AG10803 (cell line): ENCODE measurements at regions not wholly inside any gene's neighbourhood (a gene's known extent, or its start where the extent isn't known, plus 50 kb on each side); places are given as distances from the start of the nearest gene placed in this dataset.

ENCODE experiments used
- DNase-seq: peaks from one replicate; pipeline ENCODE4 v3.0.0; 2010; ENCODE audit warnings: low read depth
- H3K4me3 ChIP-seq: 2 replicates; pipeline ENCODE4 v1.5.1; 2011; ENCODE audit warnings: mild to moderate bottlenecking, low read length, control low read depth
- TF ChIP-seq, protein P1 (sequence below): conservative IDR thresholded peaks from 2 replicates; pipeline ENCODE4 v1.5.1; 2011; ENCODE audit warnings: mild to moderate bottlenecking, low read length, control low read depth, inconsistent platforms

DNA sequence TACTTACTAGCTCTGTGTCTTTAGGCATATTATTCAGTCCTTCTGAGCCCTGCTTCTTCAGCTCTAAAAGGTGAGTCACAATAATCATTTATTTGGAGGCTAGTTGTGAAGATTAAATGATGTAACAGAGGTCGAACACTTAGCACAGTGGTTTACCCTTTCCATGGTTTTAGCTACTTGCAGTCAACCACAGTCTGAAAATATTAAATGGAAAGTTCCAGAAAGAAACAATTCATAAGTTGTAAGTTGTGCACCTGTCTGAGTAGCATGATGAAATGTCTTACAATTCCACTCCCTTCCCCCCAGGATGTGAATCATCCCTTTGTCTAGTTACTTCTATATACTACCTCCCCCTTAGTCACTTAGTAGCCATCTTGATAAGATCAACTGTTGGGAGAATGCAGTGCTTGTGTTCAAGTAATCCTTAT is 217.6 kb upstream of the THUMPD2 start:
- DNase-seq, result peak; percentile 80
- TF ChIP-seq, protein P1, sequence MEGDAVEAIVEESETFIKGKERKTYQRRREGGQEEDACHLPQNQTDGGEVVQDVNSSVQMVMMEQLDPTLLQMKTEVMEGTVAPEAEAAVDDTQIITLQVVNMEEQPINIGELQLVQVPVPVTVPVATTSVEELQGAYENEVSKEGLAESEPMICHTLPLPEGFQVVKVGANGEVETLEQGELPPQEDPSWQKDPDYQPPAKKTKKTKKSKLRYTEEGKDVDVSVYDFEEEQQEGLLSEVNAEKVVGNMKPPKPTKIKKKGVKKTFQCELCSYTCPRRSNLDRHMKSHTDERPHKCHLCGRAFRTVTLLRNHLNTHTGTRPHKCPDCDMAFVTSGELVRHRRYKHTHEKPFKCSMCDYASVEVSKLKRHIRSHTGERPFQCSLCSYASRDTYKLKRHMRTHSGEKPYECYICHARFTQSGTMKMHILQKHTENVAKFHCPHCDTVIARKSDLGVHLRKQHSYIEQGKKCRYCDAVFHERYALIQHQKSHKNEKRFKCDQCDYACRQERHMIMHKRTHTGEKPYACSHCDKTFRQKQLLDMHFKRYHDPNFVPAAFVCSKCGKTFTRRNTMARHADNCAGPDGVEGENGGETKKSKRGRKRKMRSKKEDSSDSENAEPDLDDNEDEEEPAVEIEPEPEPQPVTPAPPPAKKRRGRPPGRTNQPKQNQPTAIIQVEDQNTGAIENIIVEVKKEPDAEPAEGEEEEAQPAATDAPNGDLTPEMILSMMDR, result no peak
- no peak overlapping the region for H3K4me3 ChIP-seq

DNA sequence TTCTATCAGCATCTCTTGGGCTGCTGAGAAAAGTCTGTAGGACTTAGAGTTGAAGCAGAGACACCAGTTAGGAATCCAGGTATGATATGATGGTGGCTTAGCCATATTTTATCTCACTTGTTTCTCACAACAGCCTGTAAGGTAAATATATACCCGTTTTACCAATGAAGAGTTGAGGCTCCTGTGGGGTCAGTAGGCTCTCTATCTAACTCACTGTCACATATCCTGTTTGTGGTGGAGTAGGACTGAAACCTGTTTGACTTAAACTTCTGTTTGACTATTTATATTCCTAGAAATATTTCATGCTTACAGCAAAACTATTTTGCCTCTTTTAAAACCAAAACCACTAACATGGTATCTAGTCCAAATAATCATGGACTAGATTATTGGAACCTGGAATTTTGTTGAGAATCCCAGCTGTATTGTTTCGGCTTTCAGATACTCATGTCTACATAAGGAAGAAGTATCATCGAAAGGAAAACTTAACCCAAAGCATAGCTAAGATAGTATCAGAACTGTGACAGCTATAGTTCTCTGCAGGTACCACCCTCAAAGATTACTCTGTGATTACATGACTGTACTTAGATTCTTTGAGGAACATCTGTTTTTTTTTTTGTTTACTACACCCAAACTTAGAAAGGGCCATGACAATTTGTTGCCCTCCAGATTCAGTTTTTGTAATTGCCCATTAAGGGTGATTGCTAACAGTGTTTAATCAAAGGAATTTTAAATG is 216.1 kb upstream of the THUMPD2 start:
- no peak overlapping the region for H3K4me3 ChIP-seq
- TF ChIP-seq, protein P1, result no peak
- no peak for DNase-seq

DNA sequence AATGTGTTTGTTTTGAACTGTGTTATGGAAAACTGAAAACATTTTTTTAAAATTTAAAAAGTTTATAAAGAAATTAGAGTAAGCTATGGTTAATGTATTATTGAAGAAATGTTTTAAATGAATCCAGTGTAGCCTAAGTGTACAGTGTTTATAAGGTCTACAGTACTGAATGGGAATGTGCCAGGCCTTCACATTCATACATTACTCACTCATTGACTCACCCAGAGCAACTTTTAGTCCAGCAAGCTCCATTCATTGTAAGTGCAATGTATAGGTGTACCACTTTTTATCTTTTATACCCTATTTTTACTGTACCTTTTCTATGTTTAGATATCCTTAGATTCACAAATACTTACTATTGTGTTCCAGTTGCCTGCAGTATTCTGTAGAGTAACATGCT is 215.1 kb upstream of the THUMPD2 start:
- H3K4me3 ChIP-seq, result no peak overlapping the region
- TF ChIP-seq, protein P1, result no peak
- peak; percentile 77 for DNase-seq

DNA sequence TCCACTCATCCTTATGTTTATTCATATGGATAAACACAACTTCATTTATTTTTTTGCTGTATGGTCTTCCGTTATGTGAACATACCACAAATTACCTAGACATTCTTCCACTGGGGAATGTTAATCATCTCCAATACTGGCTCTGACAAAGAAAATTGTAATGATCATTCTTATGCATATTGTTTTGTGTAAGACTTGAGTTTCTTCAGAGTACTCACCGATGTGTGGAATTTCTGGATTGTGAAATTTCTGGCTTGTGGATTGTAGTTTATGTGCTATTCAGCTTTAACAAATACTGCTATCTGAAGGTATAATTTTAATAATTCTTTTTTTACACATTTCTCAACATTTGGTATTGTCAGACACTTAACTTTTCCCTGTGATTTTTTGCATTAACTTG is 212.2 kb upstream of the THUMPD2 start:
- H3K4me3 ChIP-seq, result no peak overlapping the region
- peak; percentile 93 for DNase-seq
- TF ChIP-seq, protein P1, result no peak

DNA sequence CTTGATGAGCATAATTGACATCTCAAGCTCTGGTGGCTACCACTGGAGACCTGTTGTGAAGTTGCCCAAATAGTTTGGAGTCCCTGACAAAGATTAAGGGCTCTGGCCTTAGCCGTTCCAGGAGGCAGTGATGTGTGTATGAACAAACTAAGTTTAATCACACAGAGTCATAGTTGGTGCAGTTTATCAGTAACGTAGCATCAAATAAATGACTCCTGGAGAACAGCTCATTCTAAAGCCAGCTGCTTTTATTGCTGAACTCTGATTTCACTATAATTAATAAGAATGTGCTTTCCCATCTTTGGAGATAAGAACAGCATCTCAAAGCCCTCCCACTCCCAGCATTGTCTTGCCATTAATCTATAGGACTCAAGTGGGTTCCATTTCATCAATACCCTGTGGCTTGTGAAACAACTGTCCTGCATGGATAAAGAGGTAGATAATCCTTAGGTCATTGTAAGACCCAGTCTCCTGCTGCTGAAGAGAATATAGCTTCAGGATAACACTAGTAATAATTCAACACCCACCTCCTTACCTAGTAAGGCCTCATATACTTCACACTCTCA is 211.4 kb upstream of the THUMPD2 start:
- TF ChIP-seq, protein P1, result no peak
- H3K4me3 ChIP-seq, result no peak overlapping the region
- DNase-seq, result peak; percentile 24

DNA sequence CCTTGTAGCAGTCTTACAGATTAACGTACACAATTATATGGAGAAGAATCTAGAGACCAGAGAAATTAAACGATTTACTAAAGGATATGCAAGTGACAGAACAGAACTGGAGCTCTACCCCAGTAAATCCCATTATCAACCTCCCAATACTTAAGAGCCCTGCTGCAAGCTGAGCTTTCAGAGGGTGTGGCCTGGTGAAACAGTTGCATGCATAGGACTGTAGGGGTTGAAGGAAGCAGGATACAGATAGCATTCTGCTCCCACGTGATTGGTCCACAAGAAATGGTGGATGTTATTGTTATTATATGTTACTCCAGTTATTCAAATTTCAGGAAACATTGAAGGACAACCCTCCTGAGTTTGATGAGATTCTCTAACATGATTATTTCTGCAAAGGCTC is 210.8 kb upstream of the THUMPD2 start:
- TF ChIP-seq, protein P1, result no peak
- DNase-seq, result no peak
- H3K4me3 ChIP-seq, result no peak overlapping the region

DNA sequence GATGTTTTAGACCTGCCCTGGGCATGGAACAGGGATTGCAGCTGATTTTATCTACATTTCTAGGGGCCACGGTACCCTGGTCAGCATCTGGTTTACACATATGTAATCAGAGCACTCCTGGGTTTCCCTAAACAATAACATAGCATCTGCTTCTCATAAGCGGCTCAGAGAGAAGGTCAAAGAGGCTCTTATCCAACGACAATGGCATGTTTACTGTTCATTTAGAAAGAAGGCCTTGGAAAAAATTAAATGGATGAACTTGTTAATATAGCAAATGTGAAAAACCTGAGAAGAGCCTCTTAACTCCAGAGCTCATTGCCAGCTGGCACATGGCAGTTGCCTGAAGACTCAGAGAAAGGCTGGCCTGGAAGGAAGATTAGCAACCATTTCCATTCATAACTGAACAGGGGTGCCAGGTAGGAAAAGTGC is 202.8 kb upstream of the THUMPD2 start:
- peak; percentile 60 for DNase-seq
- TF ChIP-seq, protein P1, result no peak
- no peak overlapping the region for H3K4me3 ChIP-seq
